Nucleus accumbens (tissue), 56 donors: ENCODE measurements at regions not wholly inside any gene's neighbourhood (a gene's known extent, or its start where the extent isn't known, plus 50 kb on each side); places are given as distances from the start of the nearest gene placed in this dataset.

Experiments used
- DNase-seq, 56 donors: peaks; one replicate each; lab custom pipeline; 2025; lab: John Stamatoyannopoulos, UW

DNA sequence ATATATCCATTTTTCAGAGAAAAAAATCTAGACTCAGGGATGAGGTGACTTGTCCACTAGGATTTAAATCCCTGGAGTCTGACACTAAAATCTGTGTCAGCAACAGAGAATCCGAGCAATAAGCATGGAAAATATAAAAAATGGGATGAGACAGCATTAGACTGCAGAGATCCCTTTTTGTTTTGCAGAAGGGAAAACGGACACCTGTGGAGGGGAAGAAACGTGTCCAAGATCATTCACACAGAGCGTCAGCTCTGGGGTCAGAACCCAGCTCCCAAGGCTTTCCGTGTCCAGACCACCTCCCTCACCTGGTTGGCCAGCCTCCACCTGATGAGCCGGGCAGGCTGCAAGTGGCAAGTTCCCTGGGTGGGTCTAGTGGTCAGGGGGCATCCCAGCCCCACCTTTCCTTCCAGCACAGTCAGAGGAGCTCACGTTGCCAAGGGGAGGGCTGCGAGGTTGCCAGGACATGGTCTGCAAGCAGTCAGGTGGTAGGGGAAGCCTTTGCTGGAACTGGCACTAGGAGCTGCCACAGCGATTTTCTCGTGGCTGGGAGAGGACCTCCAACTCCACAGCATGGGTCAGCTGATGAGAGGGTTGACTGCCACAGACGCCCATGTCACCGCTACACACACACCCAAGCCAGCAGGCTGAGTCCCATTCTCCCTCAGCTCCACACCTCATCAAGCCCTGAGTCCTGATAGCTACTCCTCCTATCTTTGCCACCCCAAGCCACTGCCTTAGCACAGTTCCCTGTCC, 65.9 kb upstream of the CPLX2 start:
- no peak for DNase-seq

GRCh38 chr5:175808711-175809110, 62.7 kb upstream of the CPLX2 start:
- no peak for DNase-seq

GRCh38 chr5:175809531-175810121, 61.8 kb upstream of the CPLX2 start:
- no peak for DNase-seq

DNA sequence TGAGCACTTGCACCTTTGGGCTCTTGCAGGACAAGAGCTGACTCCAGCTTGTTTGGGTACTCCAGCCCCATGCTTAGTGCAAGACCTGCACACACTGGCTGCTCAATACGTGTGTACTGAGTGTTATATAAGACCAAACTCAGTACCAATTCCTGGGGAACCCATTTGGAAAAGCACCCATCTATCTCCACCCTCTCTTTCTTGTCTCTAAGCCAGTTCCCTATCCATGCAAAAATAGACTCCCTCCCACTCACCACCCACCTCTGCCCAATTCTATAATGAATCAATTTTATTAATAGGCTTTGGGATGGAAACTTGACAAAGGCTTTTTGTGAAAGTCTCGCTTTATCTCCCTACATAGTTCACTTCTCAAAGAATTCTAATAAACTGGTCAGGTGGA, 60.9 kb upstream of the CPLX2 start:
- peak in 12 of 56 donors; percentile 8 to 67 (median 32) for DNase-seq

DNA sequence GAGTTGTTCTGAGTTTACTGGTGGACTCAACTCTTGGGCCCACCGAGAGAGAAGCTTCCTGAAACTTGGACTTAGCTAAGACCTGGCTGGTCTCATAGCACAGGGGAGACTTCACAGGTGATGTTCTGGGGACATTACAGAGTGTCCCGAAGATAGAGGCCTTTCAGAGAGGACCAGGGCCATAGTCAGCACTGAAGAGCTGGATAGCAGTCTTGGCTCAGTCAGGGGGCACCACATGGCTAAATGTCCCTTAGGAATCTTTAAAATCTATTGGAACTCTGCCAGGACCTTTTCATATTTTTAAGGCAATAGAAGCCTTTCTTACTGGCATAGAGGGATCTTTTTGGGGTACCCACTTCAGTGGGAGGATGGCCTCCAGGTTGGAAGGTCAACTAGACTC, 59.8 kb upstream of the CPLX2 start:
- DNase-seq = no peak

DNA sequence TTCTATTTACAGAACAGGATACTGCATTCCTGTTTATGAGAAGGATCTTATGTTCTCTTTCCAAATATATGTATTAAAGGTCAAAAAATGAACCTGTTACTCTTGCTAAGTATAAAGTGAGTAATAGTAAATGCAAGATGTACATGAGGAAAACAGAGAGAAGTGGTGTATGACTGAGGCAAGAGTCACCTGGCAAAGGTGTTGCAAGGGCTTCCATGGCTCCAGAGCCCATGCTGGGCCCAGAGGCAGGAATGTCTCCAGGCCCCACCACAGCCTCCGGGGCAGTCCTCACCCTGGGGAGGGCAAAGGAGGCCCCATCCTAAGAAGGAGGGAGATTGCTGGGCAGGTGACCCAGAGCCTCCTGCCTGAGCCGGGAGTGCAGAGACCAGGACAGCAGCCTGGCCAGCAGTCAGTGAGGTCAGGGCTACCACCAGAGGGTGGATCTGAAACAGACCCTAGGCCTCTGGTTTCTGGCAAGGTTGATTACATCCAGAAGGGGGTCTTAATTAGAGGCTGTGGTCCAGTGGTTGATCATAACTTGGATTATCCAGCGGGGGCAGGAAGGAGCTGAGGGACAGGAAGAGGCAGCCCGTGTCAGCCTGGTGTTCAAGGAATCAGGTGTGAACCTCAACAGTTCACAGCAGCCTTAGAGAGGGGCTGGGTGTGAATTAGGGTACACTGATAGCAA, 57.3 kb upstream of the CPLX2 start:
- no peak for DNase-seq

DNA sequence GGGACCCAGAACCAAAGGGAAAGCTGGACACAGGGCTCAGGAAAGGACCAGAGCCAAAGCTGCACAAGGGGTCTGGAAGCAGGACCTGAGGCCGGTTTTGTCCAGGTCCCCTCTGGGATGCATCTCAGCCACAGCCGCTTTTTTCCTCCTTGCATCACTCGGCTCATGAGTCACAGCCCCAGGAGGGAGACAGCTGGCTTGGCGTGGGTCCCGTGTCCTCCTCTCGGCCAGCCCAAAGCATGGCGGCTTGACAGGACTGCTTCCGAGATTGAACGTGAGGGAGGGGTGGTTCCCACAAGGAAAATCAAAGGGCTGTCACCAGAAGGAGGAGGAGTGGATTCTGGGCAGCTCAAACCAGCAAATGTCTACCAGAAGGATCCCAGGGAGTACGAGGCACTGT, 56.7 kb upstream of the CPLX2 start:
- peak in 5 of 56 donors; percentile 6 to 22 (median 15) for DNase-seq

- no peak for DNase-seq
Measured at GRCh38 chr5:175815126-175815913, 56.1 kb upstream of the CPLX2 start.

DNA sequence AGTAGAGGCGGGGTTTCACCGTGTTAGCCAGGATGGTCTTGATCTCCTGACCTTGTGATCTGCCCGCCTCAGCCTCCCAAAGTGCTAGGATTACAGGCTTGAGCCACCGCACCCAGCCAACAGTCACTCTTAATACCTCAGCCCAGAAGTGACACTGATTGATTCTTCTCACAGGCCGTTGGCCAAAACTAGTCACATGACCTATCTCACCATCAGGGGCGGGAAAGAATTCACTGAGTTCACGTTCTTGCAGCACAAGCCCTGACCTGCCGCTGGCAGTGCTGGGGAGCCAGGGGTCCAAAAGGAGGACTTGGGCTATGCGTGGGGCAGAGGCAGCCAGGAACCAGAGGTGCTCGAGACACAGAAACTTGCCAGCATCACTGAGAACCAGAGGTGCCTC, 55.0 kb upstream of the CPLX2 start:
- no peak for DNase-seq

GRCh38 chr5:175819090-175819425, 52.3 kb upstream of the CPLX2 start:
- no peak for DNase-seq

DNA sequence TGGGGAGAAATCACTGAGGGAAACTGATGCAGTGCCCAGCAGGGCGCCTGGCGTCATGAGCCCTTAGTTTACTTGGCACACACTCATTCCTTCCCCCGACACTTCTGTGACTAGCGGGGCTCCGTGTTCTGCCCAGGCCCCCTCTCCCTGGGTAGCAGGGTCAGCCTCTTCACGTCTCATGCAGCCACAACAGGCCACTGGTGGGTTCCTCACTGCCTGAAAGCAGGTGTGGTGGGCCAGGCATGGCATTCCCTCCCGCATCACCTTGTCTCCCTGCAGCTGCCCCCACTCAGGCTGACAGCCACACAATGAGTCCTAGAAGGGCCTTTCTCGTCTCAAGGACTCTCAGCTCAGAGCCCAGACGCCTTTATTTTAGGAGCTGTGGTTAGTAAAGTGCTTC, 51.1 kb upstream of the CPLX2 start:
- no peak for DNase-seq
